HG03045 (cell line): ENCODE measurements at regions not wholly inside any gene's neighbourhood (a gene's known extent, or its start where the extent isn't known, plus 50 kb on each side); places are given as distances from the start of the nearest gene placed in this dataset.

Source experiments
- ATAC-seq: cut with Tn5 transposase; IDR thresholded peaks from one replicate; pipeline ENCODE4 v1.9.1; 2021; ENCODE audit warnings: mild to moderate bottlenecking, moderate library complexity; ENCODE audit not compliant: unreplicated experiment

- ATAC-seq: no peak
Observed at GRCh38 chr12:28104903-28105864, 85.1 kb upstream of the CCDC91 start.

- no peak for ATAC-seq
Observed at GRCh38 chr12:28107679-28108078, 82.6 kb upstream of the CCDC91 start.

GRCh38 chr12:28108599-28108998 is 81.7 kb upstream of the CCDC91 start:
- ATAC-seq: no peak

GRCh38 chr12:28110329-28110728 is 79.9 kb upstream of the CCDC91 start:
- ATAC-seq: no peak

- ATAC-seq: no peak
Observed at GRCh38 chr12:28114488-28114887, 75.8 kb upstream of the CCDC91 start.

- ATAC-seq: no peak
Observed at GRCh38 chr12:28121433-28121832, 68.8 kb upstream of the CCDC91 start.

- no peak for ATAC-seq
Observed at GRCh38 chr12:28121899-28122655, 68.2 kb upstream of the CCDC91 start.

GRCh38 chr12:28122756-28123155 is 67.5 kb upstream of the CCDC91 start:
- ATAC-seq: no peak

GRCh38 chr12:28127455-28127854 is 62.8 kb upstream of the CCDC91 start:
- ATAC-seq: no peak

GRCh38 chr12:28129031-28129430 is 61.2 kb upstream of the CCDC91 start:
- no peak for ATAC-seq

GRCh38 chr12:28130234-28130624 is 60.0 kb upstream of the CCDC91 start:
- no peak for ATAC-seq

- ATAC-seq: no peak
Observed at GRCh38 chr12:28130625-28131598, 59.3 kb upstream of the CCDC91 start.

GRCh38 chr12:28132398-28132797 is 57.9 kb upstream of the CCDC91 start:
- no peak for ATAC-seq

GRCh38 chr12:28135801-28136439 is 54.3 kb upstream of the CCDC91 start:
- ATAC-seq: no peak

- ATAC-seq: no peak
Observed at GRCh38 chr12:28137414-28137813, 52.8 kb upstream of the CCDC91 start.

- ATAC-seq: no peak
Observed at GRCh38 chr12:28140404-28140803, 49.9 kb upstream of the CCDC91 start.
